ACHN (cell line): ENCODE measurements at regions not wholly inside any gene's neighbourhood (a gene's known extent, or its start where the extent isn't known, plus 50 kb on each side); places are given as distances from the start of the nearest gene placed in this dataset.
A peak's percentile ranks its signal among the peaks of the same experiment; 100 is the strongest.

ENCODE experiments used
- DNase-seq: peaks from one replicate; pipeline ENCODE4 v3.0.0-alpha.2; 2015
- in situ Hi-C: cut with HindIII; loops from 2 replicates; pipeline ENCODE4 v1.10.0; 2017; ENCODE audit warnings: low sequenced_read_pairs, low pct_ligation_motif_present, low pct_unique_long_range_greater_than_20kb

- no peak for DNase-seq
- in situ Hi-C loops, result no loop called here
These were observed 58.1 kb downstream of the KLF4 start for GRCh38 chr9:107431461-107431860.

DNA sequence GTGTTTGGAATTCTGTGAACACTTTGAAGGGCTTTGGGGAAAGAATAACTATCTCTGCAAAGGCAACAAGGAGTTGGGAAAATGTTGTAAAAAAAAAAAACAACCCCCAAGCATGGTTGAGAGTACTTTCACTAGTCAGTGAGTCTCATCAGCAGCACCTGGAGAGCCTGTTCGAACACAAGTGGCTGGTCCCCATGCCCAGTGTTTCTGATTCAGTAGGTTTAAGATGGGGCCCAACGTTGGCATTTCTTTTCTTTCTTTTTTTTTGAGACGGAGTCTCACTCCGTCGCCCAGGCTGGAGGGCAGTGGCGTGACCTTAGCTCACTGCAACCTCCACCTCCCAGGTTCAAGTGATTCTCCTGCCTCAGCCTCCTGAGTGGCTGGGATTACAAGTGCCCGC is 59.5 kb downstream of the KLF4 start:
- DNase-seq, result no peak
- in situ Hi-C loops, result no loop called here

GRCh38 chr9:107426126-107426525 is 63.4 kb downstream of the KLF4 start:
- DNase-seq, result no peak
- in situ Hi-C loops, result no loop called here

GRCh38 chr9:107425101-107426025 is 64.2 kb downstream of the KLF4 start:
- DNase-seq, result peak; percentile 63

GRCh38 chr9:107423540-107423939 is 66.0 kb downstream of the KLF4 start:
- in situ Hi-C loops, result no loop called here
- no peak for DNase-seq

More at GRCh38 chr9:107425101-107426025, 64.2 kb downstream of the KLF4 start:
- in situ Hi-C loops, result no loop called here

- DNase-seq, result peak; percentile 73
- in situ Hi-C loops, result no loop called here
These were observed 67.1 kb downstream of the KLF4 start for GRCh38 chr9:107422189-107423185.

DNA sequence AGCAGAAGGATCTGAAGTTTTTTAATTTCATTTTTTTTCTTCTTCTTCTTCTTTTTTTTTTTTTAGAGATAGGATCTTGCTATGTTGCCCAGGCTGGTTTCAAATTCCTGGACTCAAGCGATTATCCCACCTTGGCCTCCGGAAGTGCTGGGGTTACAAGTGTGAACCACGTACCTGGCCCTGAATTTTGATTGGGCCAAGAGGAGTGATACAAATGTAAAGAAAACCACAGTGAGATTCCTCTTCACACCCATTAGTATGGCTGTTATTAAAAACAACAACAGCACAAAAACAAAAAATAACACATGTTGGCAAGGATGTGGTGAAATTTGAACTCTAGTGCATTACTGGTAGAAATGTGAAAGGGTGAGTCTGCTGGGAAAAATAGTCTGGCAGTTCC is 79.1 kb downstream of the KLF4 start:
- no peak for DNase-seq
- in situ Hi-C loops, result no loop called here

- in situ Hi-C loops, result no loop called here
- DNase-seq, result no peak
These were observed 79.8 kb downstream of the KLF4 start for GRCh38 chr9:107409581-107410389.

DNA sequence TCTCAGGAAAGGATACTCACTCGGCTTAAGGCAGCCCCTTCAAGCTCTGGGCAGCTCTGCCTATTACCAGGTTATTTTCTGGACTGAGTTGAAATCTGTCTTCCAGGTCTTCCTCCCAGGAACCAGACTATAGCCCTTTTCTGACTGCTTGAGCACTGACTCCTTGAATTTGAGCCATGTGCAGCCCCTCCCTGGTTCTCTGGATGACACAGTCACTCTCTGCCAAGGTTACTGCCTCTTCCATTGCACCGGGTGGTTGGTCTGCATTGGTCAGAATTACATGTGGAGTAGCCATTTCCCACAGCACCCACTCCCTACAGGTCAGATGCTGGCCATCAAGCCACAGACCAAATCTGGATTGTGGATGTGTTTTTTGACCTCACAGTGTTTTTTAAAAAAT is 81.9 kb downstream of the KLF4 start:
- in situ Hi-C loops, result no loop called here

DNA sequence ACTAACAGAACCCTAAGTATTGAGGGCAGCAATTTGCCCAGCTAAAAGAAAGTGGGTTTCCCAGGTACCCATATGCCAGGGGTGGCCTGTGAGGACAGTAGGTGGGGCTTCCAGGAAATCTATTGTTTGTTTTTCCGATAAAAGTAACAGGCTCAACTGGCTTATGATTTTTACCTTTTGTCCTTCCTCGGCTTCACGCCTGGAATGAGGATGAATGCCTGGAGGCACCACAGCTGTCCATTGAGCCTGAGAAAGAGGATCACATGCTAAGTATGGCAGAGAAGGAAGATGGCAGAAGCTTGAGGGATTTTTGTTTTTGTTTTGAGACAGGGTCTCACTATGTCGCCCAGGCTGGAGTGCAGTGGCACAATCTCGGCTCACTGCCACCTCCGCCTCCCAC is 84.1 kb downstream of the KLF4 start:
- DNase-seq, result no peak
- in situ Hi-C loops, result no loop called here

More for the DNA sequence above, 81.9 kb downstream of the KLF4 start:
- DNase-seq, result no peak

DNA sequence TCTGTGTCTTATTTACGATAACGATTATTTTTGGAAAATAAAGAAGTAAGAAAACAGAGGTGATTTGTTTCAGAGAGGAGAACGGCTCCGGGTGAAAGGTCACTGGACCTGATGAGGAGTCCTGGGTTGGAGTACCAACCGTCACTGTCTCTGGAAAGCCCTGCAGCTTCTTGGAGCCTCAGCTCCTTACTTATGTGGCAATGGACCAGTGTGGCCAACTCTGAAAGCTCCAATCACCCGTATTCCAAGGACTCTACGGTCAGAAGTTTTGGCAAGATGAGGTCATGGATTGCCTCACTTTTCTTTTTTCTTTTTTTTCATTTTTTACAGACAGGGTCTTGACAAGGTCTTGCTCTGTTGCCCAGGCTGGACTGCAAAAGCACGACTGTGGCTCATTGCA is 84.8 kb downstream of the KLF4 start:
- no peak for DNase-seq
- in situ Hi-C loops, result no loop called here

DNA sequence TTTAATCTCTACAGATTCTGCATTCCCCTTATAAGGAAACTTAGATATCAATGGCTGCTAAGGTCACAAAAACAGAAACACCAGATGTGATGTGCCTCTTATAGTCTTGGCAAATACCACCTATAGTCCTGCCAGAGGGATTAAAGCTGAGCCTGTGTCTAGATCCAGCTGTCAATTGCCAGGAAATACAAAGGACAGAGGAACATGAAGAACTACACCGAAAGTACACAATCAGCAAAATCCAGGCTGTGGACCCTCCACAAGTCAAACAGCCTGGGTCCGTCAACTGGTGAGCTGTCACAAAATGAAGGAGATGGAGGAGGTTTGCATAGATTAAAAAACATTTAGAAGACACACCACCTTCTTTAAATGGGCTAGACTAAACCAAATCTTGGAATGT is 85.4 kb downstream of the KLF4 start:
- in situ Hi-C loops, result no loop called here
- no peak for DNase-seq

GRCh38 chr9:107397076-107398044 is 92.2 kb downstream of the KLF4 start:
- DNase-seq, result no peak
- in situ Hi-C loops, result no loop called here

DNA sequence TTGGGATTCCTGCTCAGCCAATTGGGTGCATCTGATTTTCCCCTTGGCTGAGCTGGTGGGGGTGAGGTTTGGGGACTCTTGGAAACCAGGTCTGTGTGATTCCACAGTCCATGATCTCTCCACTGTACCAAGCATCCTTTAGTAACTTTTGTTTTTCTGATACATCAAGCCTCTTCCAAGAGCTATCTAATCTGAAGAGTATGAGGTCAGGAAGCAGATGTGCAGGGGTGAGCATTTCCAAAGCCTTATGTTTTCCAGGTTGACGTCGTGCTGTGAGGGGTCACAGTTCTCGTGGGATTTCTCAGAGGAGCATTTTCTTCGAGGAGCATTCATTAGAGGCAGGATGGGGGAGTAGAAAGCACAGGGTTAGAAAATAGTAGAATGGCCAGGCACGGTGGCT is 95.3 kb downstream of the KLF4 start:
- in situ Hi-C loops, result no loop called here
- no peak for DNase-seq

- in situ Hi-C loops, result no loop called here
- no peak for DNase-seq
These were observed 98.8 kb downstream of the KLF4 start for GRCh38 chr9:107390778-107391177.

- DNase-seq, result no peak
- in situ Hi-C loops, result no loop called here
These were observed 99.3 kb downstream of the KLF4 start for GRCh38 chr9:107390279-107390678.

GRCh38 chr9:107389617-107390071 is 99.9 kb downstream of the KLF4 start:
- DNase-seq, result no peak
- in situ Hi-C loops, result no loop called here
